DND-41 (cell line): ENCODE measurements at regions not wholly inside any gene's neighbourhood (a gene's known extent, or its start where the extent isn't known, plus 50 kb on each side); places are given as distances from the start of the nearest gene placed in this dataset.

Source experiments
- ATAC-seq: fragments of 200-7000 bp; cut with Tn5 transposase; 3 replicates; pipeline ENCODE4 v1.9.1; 2021; ENCODE audit warnings: low read depth; ENCODE audit not compliant: insufficient read depth
- DNase-seq: peaks from one replicate; pipeline ENCODE4 v3.0.0-alpha.2; 2020
- H2AFZ ChIP-seq: 2 replicates; pipeline ENCODE4 v1.6.0; 2012; ENCODE audit warnings: low read depth, low read length
- H3K27ac ChIP-seq: 2 replicates; pipeline ENCODE4 v1.5.1; 2012; ENCODE audit warnings: low read length, inconsistent platforms
- H3K27me3 ChIP-seq: fragments of 200-600 bp; sonication (generic); 2 replicates; pipeline ENCODE4 v1.6.0; 2012; ENCODE audit warnings: low read length, mild to moderate bottlenecking, inconsistent platforms; ENCODE audit not compliant: insufficient read depth, poor library complexity
- H3K36me3 ChIP-seq: 2 replicates; pipeline ENCODE4 v1.5.1; 2012; ENCODE audit warnings: low read length, inconsistent platforms; ENCODE audit not compliant: insufficient read depth
- H3K4me1 ChIP-seq: 2 replicates; pipeline ENCODE4 v1.5.1; 2012; ENCODE audit warnings: mild to moderate bottlenecking, low read length; ENCODE audit not compliant: insufficient read depth
- H3K4me2 ChIP-seq: 2 replicates; pipeline ENCODE4 v1.6.0; 2012; ENCODE audit warnings: mild to moderate bottlenecking, moderate library complexity, low read length, inconsistent platforms; ENCODE audit not compliant: insufficient read depth
- H3K4me3 ChIP-seq, 2 experiments: fragments of 200-600 bp in 1 of 2; shearing (Covaris generic) in 1 of 2; 2 replicates each; pipeline ENCODE4 v1.5.1; 2012 to 2016; ENCODE audit warnings: inconsistent platforms in 2 of 2, low read length in 2 of 2, mild to moderate bottlenecking in 2 of 2, low read depth in 1 of 2, moderate library complexity in 1 of 2
- H3K79me2 ChIP-seq: 2 replicates; pipeline ENCODE4 v1.6.0; 2012; ENCODE audit warnings: low read length, inconsistent platforms; ENCODE audit not compliant: insufficient read depth
- H3K9ac ChIP-seq: 2 replicates; pipeline ENCODE4 v1.6.0; 2012; ENCODE audit warnings: low read depth, mild to moderate bottlenecking, inconsistent platforms, low read length, moderate library complexity
- H3K9me3 ChIP-seq: 2 replicates; pipeline ENCODE4 v1.5.1; 2012; ENCODE audit warnings: low read length, moderate library complexity, mild to moderate bottlenecking, inconsistent platforms; ENCODE audit not compliant: insufficient read depth, severe bottlenecking
- H4K20me1 ChIP-seq: 2 replicates; pipeline ENCODE4 v1.6.0; 2012; ENCODE audit warnings: low read length; ENCODE audit not compliant: insufficient read depth
- CTCF ChIP-seq: IDR thresholded peaks from 2 replicates; pipeline ENCODE4 v1.5.1; 2012; ENCODE audit warnings: borderline replicate concordance, low read length, moderate library complexity, mild to moderate bottlenecking; ENCODE audit not compliant: poor library complexity, severe bottlenecking; ENCODE audit errors: extremely low read depth
- EZH2 ChIP-seq: IDR thresholded peaks from 3 replicates; pipeline ENCODE4 v1.6.1; 2012; ENCODE audit warnings: borderline replicate concordance, low read depth, mild to moderate bottlenecking, moderate library complexity, low read length, inconsistent platforms; ENCODE audit not compliant: severe bottlenecking

- no peak overlapping the region for H3K4me3 ChIP-seq
- no peak overlapping the region for H2AFZ ChIP-seq
- H3K27ac ChIP-seq: no peak overlapping the region
- H3K9me3 ChIP-seq: no peaks in the 10 kb centered on the region
- no peaks in the 10 kb centered on the region for H3K36me3 ChIP-seq
- DNase-seq (no peak), ATAC-seq (no peak)
- no peaks in the 10 kb centered on the region for H3K4me1 ChIP-seq
- no peaks in the 10 kb centered on the region for H4K20me1 ChIP-seq
- H3K4me2 ChIP-seq: no peak overlapping the region
- H3K9ac ChIP-seq: no peak overlapping the region
- H3K79me2 ChIP-seq: no peaks in the 10 kb centered on the region
- TF ChIP-seq EZH2: no peak
- TF ChIP-seq CTCF: no peak
- H3K27me3 ChIP-seq: no peaks in the 10 kb centered on the region
These were observed 448.5 kb downstream of the PDZRN4 start for GRCh38 chr12:41636653-41637052.

GRCh38 chr12:41635626-41636364 lies 447.7 kb downstream of the PDZRN4 start:
- H3K27me3 ChIP-seq: no peaks in the 10 kb centered on the region
- ATAC-seq (no peak), DNase-seq (no peak)
- H3K27ac ChIP-seq: no peak overlapping the region
- no peaks in the 10 kb centered on the region for H3K4me1 ChIP-seq
- TF ChIP-seq CTCF (no peak), EZH2 (no peak)
- no peak overlapping the region for H2AFZ ChIP-seq
- H3K9me3 ChIP-seq: no peaks in the 10 kb centered on the region
- no peaks in the 10 kb centered on the region for H3K79me2 ChIP-seq
- no peak overlapping the region for H3K4me2 ChIP-seq
- no peaks in the 10 kb centered on the region for H4K20me1 ChIP-seq
- H3K9ac ChIP-seq: no peak overlapping the region
- H3K4me3 ChIP-seq: no peak overlapping the region
- H3K36me3 ChIP-seq: no peaks in the 10 kb centered on the region

- Histone ChIP-seq H3K27ac (no peak overlapping the region), H3K36me3 (no peaks in the 10 kb centered on the region), H3K4me1 (no peaks in the 10 kb centered on the region), H3K27me3 (no peaks in the 10 kb centered on the region), H3K9me3 (no peaks in the 10 kb centered on the region), H3K4me2 (no peak overlapping the region), H3K9ac (no peak overlapping the region), H3K79me2 (no peaks in the 10 kb centered on the region), H2AFZ (no peak overlapping the region), H3K4me3 (no peak overlapping the region), H4K20me1 (no peaks in the 10 kb centered on the region)
- no peak for DNase-seq
- no peak for TF ChIP-seq EZH2
- no peak for TF ChIP-seq CTCF
- no peak for ATAC-seq
These were observed 446.0 kb downstream of the PDZRN4 start for GRCh38 chr12:41634091-41634490.

- ATAC-seq (no peak), DNase-seq (no peak)
- H2AFZ ChIP-seq: no peak overlapping the region
- H3K9me3 ChIP-seq: no peaks in the 10 kb centered on the region
- no peaks in the 10 kb centered on the region for H3K4me1 ChIP-seq
- H3K36me3 ChIP-seq: no peaks in the 10 kb centered on the region
- TF ChIP-seq EZH2 (no peak), CTCF (no peak)
- no peak overlapping the region for H3K9ac ChIP-seq
- no peaks in the 10 kb centered on the region for H3K27me3 ChIP-seq
- no peak overlapping the region for H3K4me3 ChIP-seq
- H3K27ac ChIP-seq: no peak overlapping the region
- no peaks in the 10 kb centered on the region for H3K79me2 ChIP-seq
- H4K20me1 ChIP-seq: no peaks in the 10 kb centered on the region
- H3K4me2 ChIP-seq: no peak overlapping the region
These were observed 441.5 kb downstream of the PDZRN4 start for GRCh38 chr12:41629611-41630010.
